Stimulated activated CD4-positive, alpha-beta T cell treated with anti-CD3 and anti-CD28 coated beads, Interleukin-12 subunit alpha, Interleukin-12 subunit beta, amount 100 ng/mL, for 24 hours (primary cell): ENCODE measurements at regions not wholly inside any gene's neighbourhood (a gene's known extent, or its start where the extent isn't known, plus 50 kb on each side); places are given as distances from the start of the nearest gene placed in this dataset.

Experiments
- DNase-seq, 2 experiments: peaks; one replicate each; pipeline ENCODE4 v3.0.0-alpha.2; 2020; ENCODE audit warnings: low read depth in 2 of 2

DNA sequence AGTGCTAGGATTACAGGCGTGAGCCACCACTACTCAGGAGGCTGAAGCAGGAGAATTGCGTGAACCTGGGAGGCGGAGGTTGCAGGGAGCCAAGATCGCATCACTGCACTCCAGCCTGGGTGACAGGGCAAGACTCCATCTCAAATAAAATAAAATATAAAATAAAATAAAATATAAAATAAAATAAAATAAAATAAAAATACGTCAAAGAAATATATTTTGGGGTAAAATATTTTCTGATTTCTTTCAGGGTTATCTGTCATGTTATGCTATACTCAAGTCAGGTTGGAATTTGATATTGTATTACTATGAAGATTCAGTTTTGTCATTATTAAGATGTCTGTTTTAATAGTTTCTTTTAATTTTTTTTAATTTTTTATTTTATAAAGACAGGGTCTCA, 99.4 kb upstream of the GHITM start:
- DNase-seq, result no peak

- DNase-seq, result no peak
Observed at GRCh38 chr10:84047258-84048010, 91.9 kb upstream of the GHITM start.

GRCh38 chr10:84049645-84050011, 89.7 kb upstream of the GHITM start:
- DNase-seq, result no peak

DNA sequence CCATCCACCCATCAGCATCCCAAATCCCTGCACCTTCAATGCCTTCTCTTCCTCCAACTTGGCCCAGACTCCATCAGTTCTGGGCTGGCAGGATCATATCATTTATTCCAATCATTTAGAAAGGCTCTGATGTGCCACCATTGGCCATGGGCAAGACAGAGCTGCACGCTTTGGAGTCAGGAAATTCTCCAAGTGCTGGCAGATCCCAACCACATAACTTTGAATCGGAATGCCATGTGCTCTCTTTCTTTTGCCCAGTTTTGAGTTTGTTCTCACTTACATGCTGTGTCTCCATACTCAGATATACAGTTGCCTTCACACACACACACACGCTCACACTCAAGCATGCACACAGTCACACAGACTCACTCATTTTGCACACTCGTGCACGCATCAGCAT, 85.7 kb upstream of the GHITM start:
- DNase-seq, result no peak

GRCh38 chr10:84054743-84055142, 84.6 kb upstream of the GHITM start:
- DNase-seq, result no peak

GRCh38 chr10:84059526-84059925, 79.8 kb upstream of the GHITM start:
- DNase-seq, result no peak

GRCh38 chr10:84063440-84063839, 75.9 kb upstream of the GHITM start:
- no peak for DNase-seq

GRCh38 chr10:84065804-84066601, 73.3 kb upstream of the GHITM start:
- DNase-seq, result no peak

- DNase-seq, result no peak
Observed at GRCh38 chr10:84074521-84074920, 64.8 kb upstream of the GHITM start.

- DNase-seq, result no peak
Observed at GRCh38 chr10:84075226-84076046, 63.9 kb upstream of the GHITM start.

- DNase-seq, result no peak
Observed at GRCh38 chr10:84076047-84076388, 63.3 kb upstream of the GHITM start.

DNA sequence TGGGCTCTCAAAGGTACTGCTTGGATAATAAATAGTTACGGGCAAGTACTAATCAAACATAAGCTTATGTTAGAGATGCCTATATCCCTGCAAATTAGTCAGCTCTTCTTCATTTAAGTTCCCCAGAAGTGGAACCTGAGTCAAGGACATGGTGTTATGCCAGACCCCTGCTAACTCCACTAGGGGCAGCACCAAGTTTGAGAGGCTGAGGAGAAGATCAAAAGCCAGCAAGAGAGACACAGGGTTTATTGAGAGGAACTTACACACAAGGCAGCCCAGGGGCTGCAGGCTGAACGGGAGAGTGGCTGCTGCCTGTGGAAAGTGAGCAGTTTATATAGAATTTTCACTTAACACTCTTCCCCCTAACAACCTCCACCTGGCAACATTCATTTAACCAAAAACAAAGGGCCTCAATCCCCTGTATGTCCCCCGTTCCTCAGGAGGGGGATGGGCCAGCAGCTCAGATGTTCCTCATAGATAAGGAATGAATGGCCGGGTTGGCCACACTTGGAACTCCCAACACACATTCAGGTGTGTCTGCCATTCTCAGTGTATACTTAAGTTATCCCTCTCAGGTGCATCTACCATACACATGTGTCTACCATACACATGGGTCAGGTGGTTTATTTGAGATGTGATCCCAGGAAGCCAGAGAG, 62.6 kb upstream of the GHITM start:
- DNase-seq, result no peak

- DNase-seq, result no peak
Observed at GRCh38 chr10:84077768-84078167, 61.5 kb upstream of the GHITM start.

- DNase-seq, result no peak
Observed at GRCh38 chr10:84078771-84079170, 60.5 kb upstream of the GHITM start.

DNA sequence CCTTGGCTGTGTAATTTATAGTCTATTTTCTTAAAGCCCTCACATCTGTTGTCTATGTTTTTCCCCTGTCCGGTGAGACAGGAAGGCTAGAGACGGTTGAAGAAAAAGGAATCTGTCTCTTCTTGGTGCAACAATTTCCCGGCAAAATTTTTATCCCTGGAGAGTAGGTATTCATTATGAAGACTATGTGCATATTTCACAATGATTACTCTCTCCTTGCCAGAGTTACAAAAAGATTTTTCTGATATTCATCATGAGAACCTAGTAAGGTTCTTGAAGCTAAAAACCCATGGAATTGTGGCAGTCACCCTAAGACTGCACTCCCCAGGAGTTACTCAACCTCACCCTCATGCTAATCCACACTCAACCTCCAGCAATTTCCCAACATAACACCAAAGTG, 55.0 kb upstream of the GHITM start:
- no peak for DNase-seq

DNA sequence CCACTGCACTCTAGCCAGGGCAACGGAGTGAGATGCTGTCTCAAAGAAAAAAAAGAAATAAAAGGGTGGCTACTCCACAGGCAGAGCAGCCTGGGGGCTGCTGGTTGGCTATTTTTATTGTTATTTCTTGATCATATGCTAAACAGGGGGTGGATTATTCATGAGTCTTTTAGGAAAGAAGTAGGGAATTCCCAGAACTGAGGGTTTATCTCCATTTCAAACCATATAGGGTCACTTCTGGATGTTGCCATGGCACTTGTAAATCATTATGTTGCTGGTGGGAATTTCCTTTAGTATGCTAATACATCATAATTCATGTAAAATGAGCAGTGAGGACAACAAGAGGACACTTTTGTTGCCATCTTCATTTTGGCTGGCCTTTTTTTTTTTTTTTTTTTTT, 52.1 kb upstream of the GHITM start:
- DNase-seq, result no peak

DNA sequence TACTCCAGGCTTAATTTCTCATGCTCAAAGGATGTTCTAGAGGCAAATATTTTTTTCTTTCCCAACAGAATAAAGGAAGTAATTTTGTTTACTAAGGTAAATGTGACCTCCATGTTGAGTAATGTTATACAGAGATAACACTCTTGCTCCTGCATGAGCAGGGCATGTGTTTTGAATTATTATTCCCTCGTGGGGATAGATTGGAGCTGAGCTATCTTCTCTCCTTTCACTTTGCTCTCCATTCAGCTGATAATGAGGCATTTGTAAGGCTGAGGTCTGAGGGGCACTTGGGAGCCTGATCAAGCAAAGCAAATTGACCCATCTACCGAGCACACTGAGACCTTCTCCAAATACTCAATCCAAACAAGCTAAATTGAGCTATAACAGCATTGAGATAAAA, 50.7 kb upstream of the GHITM start:
- DNase-seq, result no peak

- DNase-seq, result no peak
Observed at GRCh38 chr10:84089162-84089561, 50.1 kb upstream of the GHITM start.
